ENCODE measurements at regions not wholly inside any gene's neighbourhood (a gene's known extent, or its start where the extent isn't known, plus 50 kb on each side); places are given as distances from the start of the nearest gene placed in this dataset.

DNA sequence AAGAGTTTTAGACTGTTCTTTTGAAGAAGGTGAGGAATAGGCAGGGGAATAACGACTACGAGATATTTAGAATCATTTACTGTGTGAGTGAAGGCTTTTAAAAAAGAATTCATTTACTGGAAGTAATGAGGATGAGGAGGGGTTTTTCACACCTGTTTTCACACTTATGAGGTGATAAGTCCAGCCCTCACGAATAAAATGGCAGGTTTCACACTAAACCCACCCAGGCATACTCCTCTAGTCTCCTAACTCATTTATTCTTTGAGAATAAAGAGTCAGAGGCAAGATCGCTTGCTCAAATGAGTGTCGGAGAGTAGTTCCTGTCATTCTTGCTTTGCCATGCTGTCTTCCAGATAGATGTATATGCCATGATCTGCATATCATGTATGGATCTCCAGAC, 79.0 kb upstream of the ZEB2 start:
- no peaks in the 10 kb centered on the region for H3K9me2 ChIP-seq (ENCODE audit: insufficient read depth)
- H3K27me3 ChIP-seq (ENCODE audit: insufficient read depth) = no peaks in the 10 kb centered on the region
- no peak overlapping the region for H3K4me3 ChIP-seq
- no peaks in the 10 kb centered on the region for H4K20me1 ChIP-seq (replicated peaks; ENCODE audit: insufficient read depth)
- Mint-ChIP-seq H3K9me3 (no peaks in the 10 kb centered on the region), H3K27me3 (ENCODE audit: insufficient read depth, low read depth, poor library complexity) (no peaks in the 10 kb centered on the region), H3K4me3 (no peak overlapping the region), H3K4me1 (peaks cover 35% of the 10 kb centered on the region), H3K36me3 (ENCODE audit: low read depth) (no peaks in the 10 kb centered on the region), H3K27ac (no peak overlapping the region)
- TF ChIP-seq, protein P1, sequence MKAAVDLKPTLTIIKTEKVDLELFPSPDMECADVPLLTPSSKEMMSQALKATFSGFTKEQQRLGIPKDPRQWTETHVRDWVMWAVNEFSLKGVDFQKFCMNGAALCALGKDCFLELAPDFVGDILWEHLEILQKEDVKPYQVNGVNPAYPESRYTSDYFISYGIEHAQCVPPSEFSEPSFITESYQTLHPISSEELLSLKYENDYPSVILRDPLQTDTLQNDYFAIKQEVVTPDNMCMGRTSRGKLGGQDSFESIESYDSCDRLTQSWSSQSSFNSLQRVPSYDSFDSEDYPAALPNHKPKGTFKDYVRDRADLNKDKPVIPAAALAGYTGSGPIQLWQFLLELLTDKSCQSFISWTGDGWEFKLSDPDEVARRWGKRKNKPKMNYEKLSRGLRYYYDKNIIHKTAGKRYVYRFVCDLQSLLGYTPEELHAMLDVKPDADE (IDR thresholded peaks at IDR 0.05) = no peak
- TF ChIP-seq CREB1 (CRISPR knock-in tag; IDR thresholded peaks at IDR 0.05; ENCODE audit: low read depth) = no peak
- TF ChIP-seq STAT1 (IDR thresholded peaks at IDR 0.05; ENCODE audit: unreplicated experiment) = no peak
- no peak for TF ChIP-seq NANOG (IDR thresholded peaks at IDR 0.05; ENCODE audit: borderline replicate concordance)
- no peak for TF ChIP-seq JUNB (IDR thresholded peaks at IDR 0.05; ENCODE audit: unreplicated experiment)
- TF ChIP-seq, protein P2, sequence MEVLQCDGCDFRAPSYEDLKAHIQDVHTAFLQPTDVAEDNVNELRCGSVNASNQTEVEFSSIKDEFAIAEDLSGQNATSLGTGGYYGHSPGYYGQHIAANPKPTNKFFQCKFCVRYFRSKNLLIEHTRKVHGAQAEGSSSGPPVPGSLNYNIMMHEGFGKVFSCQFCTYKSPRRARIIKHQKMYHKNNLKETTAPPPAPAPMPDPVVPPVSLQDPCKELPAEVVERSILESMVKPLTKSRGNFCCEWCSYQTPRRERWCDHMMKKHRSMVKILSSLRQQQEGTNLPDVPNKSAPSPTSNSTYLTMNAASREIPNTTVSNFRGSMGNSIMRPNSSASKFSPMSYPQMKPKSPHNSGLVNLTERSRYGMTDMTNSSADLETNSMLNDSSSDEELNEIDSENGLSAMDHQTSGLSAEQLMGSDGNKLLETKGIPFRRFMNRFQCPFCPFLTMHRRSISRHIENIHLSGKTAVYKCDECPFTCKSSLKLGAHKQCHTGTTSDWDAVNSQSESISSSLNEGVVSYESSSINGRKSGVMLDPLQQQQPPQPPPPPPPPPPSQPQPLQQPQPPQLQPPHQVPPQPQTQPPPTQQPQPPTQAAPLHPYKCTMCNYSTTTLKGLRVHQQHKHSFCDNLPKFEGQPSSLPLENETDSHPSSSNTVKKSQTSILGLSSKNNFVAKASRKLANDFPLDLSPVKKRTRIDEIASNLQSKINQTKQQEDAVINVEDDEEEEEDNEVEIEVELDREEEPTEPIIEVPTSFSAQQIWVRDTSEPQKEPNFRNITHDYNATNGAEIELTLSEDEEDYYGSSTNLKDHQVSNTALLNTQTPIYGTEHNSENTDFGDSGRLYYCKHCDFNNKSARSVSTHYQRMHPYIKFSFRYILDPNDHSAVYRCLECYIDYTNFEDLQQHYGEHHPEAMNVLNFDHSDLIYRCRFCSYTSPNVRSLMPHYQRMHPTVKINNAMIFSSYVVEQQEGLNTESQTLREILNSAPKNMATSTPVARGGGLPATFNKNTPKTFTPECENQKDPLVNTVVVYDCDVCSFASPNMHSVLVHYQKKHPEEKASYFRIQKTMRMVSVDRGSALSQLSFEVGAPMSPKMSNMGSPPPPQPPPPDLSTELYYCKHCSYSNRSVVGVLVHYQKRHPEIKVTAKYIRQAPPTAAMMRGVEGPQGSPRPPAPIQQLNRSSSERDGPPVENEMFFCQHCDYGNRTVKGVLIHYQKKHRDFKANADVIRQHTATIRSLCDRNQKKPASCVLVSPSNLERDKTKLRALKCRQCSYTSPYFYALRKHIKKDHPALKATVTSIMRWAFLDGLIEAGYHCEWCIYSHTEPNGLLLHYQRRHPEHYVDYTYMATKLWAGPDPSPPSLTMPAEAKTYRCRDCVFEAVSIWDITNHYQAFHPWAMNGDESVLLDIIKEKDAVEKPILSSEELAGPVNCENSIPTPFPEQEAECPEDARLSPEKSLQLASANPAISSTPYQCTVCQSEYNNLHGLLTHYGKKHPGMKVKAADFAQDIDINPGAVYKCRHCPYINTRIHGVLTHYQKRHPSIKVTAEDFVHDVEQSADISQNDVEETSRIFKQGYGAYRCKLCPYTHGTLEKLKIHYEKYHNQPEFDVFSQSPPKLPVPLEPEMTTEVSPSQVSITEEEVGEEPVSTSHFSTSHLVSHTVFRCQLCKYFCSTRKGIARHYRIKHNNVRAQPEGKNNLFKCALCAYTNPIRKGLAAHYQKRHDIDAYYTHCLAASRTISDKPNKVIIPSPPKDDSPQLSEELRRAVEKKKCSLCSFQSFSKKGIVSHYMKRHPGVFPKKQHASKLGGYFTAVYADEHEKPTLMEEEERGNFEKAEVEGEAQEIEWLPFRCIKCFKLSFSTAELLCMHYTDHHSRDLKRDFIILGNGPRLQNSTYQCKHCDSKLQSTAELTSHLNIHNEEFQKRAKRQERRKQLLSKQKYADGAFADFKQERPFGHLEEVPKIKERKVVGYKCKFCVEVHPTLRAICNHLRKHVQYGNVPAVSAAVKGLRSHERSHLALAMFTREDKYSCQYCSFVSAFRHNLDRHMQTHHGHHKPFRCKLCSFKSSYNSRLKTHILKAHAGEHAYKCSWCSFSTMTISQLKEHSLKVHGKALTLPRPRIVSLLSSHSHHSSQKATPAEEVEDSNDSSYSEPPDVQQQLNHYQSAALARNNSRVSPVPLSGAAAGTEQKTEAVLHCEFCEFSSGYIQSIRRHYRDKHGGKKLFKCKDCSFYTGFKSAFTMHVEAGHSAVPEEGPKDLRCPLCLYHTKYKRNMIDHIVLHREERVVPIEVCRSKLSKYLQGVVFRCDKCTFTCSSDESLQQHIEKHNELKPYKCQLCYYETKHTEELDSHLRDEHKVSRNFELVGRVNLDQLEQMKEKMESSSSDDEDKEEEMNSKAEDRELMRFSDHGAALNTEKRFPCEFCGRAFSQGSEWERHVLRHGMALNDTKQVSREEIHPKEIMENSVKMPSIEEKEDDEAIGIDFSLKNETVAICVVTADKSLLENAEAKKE (CRISPR knock-in tag; IDR thresholded peaks at IDR 0.05) = no peak
- no peak for TF ChIP-seq ZNF114 (CRISPR knock-in tag; IDR thresholded peaks at IDR 0.05)
- no peak for TF ChIP-seq POLR2AphosphoS5 (IDR thresholded peaks at IDR 0.05; ENCODE audit: low read depth)
- H3K79me2 ChIP-seq (replicated peaks; ENCODE audit: insufficient read depth) = no peaks in the 10 kb centered on the region
- H3F3A ChIP-seq (replicated peaks; ENCODE audit: low read depth) = no peaks in the 10 kb centered on the region
- peaks cover 34% of the 10 kb centered on the region for H3K4me1 ChIP-seq (ENCODE audit: insufficient read depth)
- DNase-seq (ENCODE audit: low spot score) = no peak
- H3K36me3 ChIP-seq (ENCODE audit: insufficient read depth) = no peaks in the 10 kb centered on the region
- H2AFZ ChIP-seq = no peak overlapping the region
- H3K4me2 ChIP-seq = no peak overlapping the region
- H3K27ac ChIP-seq (ENCODE audit: low read depth) = no peak overlapping the region
- no peak for ATAC-seq

Measured in GM23338 (cell line).